CD4-positive, alpha-beta T cell (primary cell): ENCODE measurements at regions not wholly inside any gene's neighbourhood (a gene's known extent, or its start where the extent isn't known, plus 50 kb on each side); places are given as distances from the start of the nearest gene placed in this dataset.

Experiments used
- ATAC-seq: fragments of 200-7000 bp; cut with Tn5 transposase; one replicate; pipeline ENCODE4 v1.10.0; 2022; ENCODE audit warnings: mild to moderate bottlenecking; ENCODE audit not compliant: poor library complexity
- CTCF ChIA-PET: fragments of 350-600 bp; sonication (Branson Sonifier 250); formaldehyde crosslinking; loops from one replicate; lab custom pipeline; 2021; ENCODE audit warnings: antibody characterized with exemption, inconsistent platforms; lab: Charles Lee
- POLR2A ChIA-PET: fragments of 350-600 bp; sonication (Branson Sonifier 250); formaldehyde crosslinking; loops from one replicate; lab custom pipeline; 2021; ENCODE audit warnings: antibody characterized with exemption, inconsistent platforms; lab: Charles Lee
- DNase-seq, 14 experiments: peaks; one replicate each; pipeline ENCODE4 v3.0.0-alpha.2; 2013 to 2020; ENCODE audit warnings: mixed read lengths in 2 of 14
- H3K27ac ChIP-seq, 2 donors: one replicate each; pipeline versions ENCODE4 v1.5.1 to v1.7.0; 2013; ENCODE audit warnings: low read length in 2 of 2, low read depth in 1 of 2, mild to moderate bottlenecking in 1 of 2
- H3K27me3 ChIP-seq, 2 experiments: 1 replicate in 1 of 2; 2 replicates in 1 of 2; pipeline versions ENCODE4 v1.6.1 to v1.7.0; 2013; ENCODE audit warnings: low read length in 2 of 2, control low read depth in 1 of 2, mild to moderate bottlenecking in 1 of 2, moderate library complexity in 1 of 2; ENCODE audit not compliant: insufficient read depth in 2 of 2, control insufficient read depth in 1 of 2
- H3K36me3 ChIP-seq: one replicate; pipeline ENCODE4 v1.6.1; 2013; ENCODE audit warnings: low read length, control low read depth; ENCODE audit not compliant: insufficient read depth
- H3K4me1 ChIP-seq: one replicate; pipeline ENCODE4 v1.6.1; 2013; ENCODE audit warnings: low read length, control low read depth; ENCODE audit not compliant: insufficient read depth
- H3K4me3 ChIP-seq: one replicate; pipeline ENCODE4 v1.5.1; 2013; ENCODE audit warnings: mild to moderate bottlenecking, low read length, moderate library complexity
- H3K9me3 ChIP-seq, 2 experiments: 1 replicate in 1 of 2; 2 replicates in 1 of 2; pipeline versions ENCODE4 v1.6.1 to v1.7.0; 2013; ENCODE audit warnings: low read length in 2 of 2, mild to moderate bottlenecking in 2 of 2, control low read depth in 1 of 2, moderate library complexity in 1 of 2; ENCODE audit not compliant: control insufficient read depth in 1 of 2, insufficient read depth in 1 of 2
- H3K27ac Mint-ChIP-seq: one replicate; pipeline ENCODE4 v1.8.0; 2020; ENCODE audit warnings: mixed read lengths
- H3K27me3 Mint-ChIP-seq: one replicate; pipeline ENCODE4 v1.8.0; 2021; ENCODE audit warnings: mixed read lengths
- H3K36me3 Mint-ChIP-seq: one replicate; pipeline ENCODE4 v1.8.0; 2021; ENCODE audit warnings: low read depth, mixed read lengths
- H3K4me1 Mint-ChIP-seq: one replicate; pipeline ENCODE4 v1.8.0; 2021; ENCODE audit warnings: low read depth, mixed read lengths
- H3K4me3 Mint-ChIP-seq: one replicate; pipeline ENCODE4 v1.8.0; 2020; ENCODE audit warnings: mild to moderate bottlenecking, mixed read lengths
- H3K9me3 Mint-ChIP-seq: one replicate; pipeline ENCODE4 v1.8.0; 2020; ENCODE audit warnings: mixed read lengths
- CTCF ChIP-seq: fragments of 200-600 bp; IDR thresholded peaks from one replicate; pipeline ENCODE4 v1.8.0; 2022; ENCODE audit warnings: antibody characterized with exemption, mild to moderate bottlenecking
- intact Hi-C, 2 experiments: fragments of 100-400 bp; cut with DNase I in 1 of 2; cut with micrococcal nuclease in 1 of 2; formaldehyde crosslinking; loops; one replicate each; pipeline versions ENCODE4 v1.15.1 to v1.9.0; 2023 to 2025; cut with DNase I, micrococcal nuclease

GRCh38 chr4:164524789-164525188 lies 229.1 kb upstream of the SMIM31 start:
- CTCF ChIA-PET: no interaction called here
- no peaks in the 10 kb centered on the region for H3K36me3 Mint-ChIP-seq
- ATAC-seq (no peak), DNase-seq (no peak)
- no peaks in the 10 kb centered on the region for H3K4me1 ChIP-seq
- no peaks in the 10 kb centered on the region for H3K27me3 Mint-ChIP-seq
- H3K4me1 Mint-ChIP-seq: no peaks in the 10 kb centered on the region
- no peaks in the 10 kb centered on the region for H3K9me3 ChIP-seq
- H3K4me3 Mint-ChIP-seq: no peak overlapping the region
- no peak for TF ChIP-seq CTCF
- H3K4me3 ChIP-seq: no peak overlapping the region
- POLR2A ChIA-PET: no interaction called here
- intact Hi-C loops: no loop called here
- H3K27ac Mint-ChIP-seq: no peak overlapping the region
- no peaks in the 10 kb centered on the region for H3K9me3 Mint-ChIP-seq
- H3K27me3 ChIP-seq: no peaks in the 10 kb centered on the region
- no peak overlapping the region for H3K27ac ChIP-seq
- no peaks in the 10 kb centered on the region for H3K36me3 ChIP-seq

GRCh38 chr4:164526933-164527583 lies 226.9 kb upstream of the SMIM31 start:
- Histone ChIP-seq H3K36me3 (no peaks in the 10 kb centered on the region), H3K27ac (no peak overlapping the region), H3K4me3 (no peak overlapping the region), H3K9me3 (no peaks in the 10 kb centered on the region), H3K27me3 (no peaks in the 10 kb centered on the region), H3K4me1 (no peaks in the 10 kb centered on the region)
- ATAC-seq (no peak), DNase-seq (no peak)
- TF ChIP-seq CTCF: no peak
- no peaks in the 10 kb centered on the region for H3K4me1 Mint-ChIP-seq
- H3K27me3 Mint-ChIP-seq: no peaks in the 10 kb centered on the region
- intact Hi-C loops: no loop called here
- H3K36me3 Mint-ChIP-seq: no peaks in the 10 kb centered on the region
- no peaks in the 10 kb centered on the region for H3K9me3 Mint-ChIP-seq
- CTCF ChIA-PET: no interaction called here
- no peak overlapping the region for H3K27ac Mint-ChIP-seq
- no peak overlapping the region for H3K4me3 Mint-ChIP-seq
- POLR2A ChIA-PET: no interaction called here

DNA sequence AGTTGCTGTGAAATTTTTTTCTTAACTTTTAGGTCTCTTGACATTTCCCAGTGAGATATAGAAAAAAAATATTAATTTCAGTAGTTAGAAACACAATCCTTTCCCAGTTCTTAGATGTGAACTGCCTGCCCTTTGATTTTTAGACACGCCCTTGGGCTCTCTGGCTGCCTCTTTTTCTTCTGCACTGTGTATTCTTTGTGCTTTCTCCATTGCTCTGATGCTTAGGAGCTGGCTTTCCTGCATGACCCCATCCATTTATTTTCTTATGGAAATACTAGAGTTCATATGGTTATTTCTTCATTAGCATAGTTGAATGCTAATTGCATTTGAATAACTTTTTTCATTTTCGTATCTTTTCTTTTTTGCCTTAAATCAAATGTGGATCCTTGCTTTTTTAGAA lies 224.9 kb upstream of the SMIM31 start:
- H3K4me3 ChIP-seq: no peak overlapping the region
- TF ChIP-seq CTCF: no peak
- ATAC-seq (no peak), DNase-seq (no peak)
- H3K27me3 ChIP-seq: no peaks in the 10 kb centered on the region
- POLR2A ChIA-PET: no interaction called here
- no peaks in the 10 kb centered on the region for H3K27me3 Mint-ChIP-seq
- H3K4me3 Mint-ChIP-seq: no peak overlapping the region
- CTCF ChIA-PET: no interaction called here
- H3K9me3 ChIP-seq: no peaks in the 10 kb centered on the region
- H3K4me1 Mint-ChIP-seq: no peaks in the 10 kb centered on the region
- no peak overlapping the region for H3K27ac ChIP-seq
- H3K4me1 ChIP-seq: no peaks in the 10 kb centered on the region
- H3K9me3 Mint-ChIP-seq: no peaks in the 10 kb centered on the region
- H3K36me3 Mint-ChIP-seq: no peaks in the 10 kb centered on the region
- intact Hi-C loops: no loop called here
- no peaks in the 10 kb centered on the region for H3K36me3 ChIP-seq
- H3K27ac Mint-ChIP-seq: no peak overlapping the region
